ENCODE measurements at regions not wholly inside any gene's neighbourhood (a gene's known extent, or its start where the extent isn't known, plus 50 kb on each side); places are given as distances from the start of the nearest gene placed in this dataset.

DNA sequence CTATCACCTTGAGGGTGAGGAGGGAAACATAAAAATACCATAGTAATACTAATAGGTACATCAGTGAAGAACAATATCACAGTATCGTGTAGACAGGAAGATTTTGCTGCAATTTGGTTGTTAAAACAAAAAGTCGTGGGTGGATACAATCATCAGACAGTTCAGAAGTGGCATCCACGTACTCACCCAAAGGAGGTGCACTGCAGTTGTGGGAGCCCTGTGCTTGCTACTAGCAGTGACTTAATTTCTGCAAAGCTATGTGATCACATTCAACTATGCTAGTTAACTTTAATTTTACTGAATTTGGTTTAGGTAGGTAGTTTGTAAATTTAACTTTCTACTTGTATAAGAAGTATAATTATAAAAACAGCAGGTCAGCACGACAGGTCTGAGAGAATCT lies 188.2 kb upstream of the SGK1 start:
- TF ChIP-seq, protein P1, sequence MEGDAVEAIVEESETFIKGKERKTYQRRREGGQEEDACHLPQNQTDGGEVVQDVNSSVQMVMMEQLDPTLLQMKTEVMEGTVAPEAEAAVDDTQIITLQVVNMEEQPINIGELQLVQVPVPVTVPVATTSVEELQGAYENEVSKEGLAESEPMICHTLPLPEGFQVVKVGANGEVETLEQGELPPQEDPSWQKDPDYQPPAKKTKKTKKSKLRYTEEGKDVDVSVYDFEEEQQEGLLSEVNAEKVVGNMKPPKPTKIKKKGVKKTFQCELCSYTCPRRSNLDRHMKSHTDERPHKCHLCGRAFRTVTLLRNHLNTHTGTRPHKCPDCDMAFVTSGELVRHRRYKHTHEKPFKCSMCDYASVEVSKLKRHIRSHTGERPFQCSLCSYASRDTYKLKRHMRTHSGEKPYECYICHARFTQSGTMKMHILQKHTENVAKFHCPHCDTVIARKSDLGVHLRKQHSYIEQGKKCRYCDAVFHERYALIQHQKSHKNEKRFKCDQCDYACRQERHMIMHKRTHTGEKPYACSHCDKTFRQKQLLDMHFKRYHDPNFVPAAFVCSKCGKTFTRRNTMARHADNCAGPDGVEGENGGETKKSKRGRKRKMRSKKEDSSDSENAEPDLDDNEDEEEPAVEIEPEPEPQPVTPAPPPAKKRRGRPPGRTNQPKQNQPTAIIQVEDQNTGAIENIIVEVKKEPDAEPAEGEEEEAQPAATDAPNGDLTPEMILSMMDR (IDR thresholded peaks at IDR 0.05) = no peak

DNA sequence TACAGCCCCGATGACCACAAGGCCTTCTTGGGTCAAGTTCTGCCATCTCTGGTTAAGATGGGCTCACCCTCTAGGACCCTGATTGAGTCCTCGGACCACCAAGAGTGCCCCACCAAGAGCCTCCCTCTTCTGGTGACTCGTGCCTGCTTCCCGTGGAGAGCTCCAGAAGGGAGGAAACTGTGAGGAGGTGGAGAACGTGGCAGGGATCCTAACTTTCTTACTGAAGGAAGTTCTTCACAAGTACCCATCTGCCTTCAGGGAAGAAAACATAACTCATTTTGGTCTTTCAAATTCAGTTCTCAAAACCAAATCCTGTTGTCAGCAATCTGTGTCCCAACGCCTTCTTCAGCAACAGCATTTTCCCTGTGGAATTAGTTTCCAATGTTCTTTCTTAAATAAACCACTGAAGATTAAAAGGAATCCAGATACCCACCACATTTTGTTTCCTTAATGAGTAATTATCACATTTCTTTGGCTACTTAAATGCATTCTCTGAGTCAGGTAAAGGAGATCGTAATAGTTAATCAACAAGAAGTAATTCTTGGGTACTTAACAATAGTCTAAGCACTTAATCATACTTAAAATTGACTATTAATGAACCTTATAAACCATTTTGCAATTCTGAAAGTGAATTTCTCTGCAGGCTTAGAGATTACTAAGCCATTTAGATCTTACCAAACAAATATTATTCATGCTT lies 185.8 kb upstream of the SGK1 start:
- TF ChIP-seq, protein P1 (IDR thresholded peaks at IDR 0.05) = no peak

DNA sequence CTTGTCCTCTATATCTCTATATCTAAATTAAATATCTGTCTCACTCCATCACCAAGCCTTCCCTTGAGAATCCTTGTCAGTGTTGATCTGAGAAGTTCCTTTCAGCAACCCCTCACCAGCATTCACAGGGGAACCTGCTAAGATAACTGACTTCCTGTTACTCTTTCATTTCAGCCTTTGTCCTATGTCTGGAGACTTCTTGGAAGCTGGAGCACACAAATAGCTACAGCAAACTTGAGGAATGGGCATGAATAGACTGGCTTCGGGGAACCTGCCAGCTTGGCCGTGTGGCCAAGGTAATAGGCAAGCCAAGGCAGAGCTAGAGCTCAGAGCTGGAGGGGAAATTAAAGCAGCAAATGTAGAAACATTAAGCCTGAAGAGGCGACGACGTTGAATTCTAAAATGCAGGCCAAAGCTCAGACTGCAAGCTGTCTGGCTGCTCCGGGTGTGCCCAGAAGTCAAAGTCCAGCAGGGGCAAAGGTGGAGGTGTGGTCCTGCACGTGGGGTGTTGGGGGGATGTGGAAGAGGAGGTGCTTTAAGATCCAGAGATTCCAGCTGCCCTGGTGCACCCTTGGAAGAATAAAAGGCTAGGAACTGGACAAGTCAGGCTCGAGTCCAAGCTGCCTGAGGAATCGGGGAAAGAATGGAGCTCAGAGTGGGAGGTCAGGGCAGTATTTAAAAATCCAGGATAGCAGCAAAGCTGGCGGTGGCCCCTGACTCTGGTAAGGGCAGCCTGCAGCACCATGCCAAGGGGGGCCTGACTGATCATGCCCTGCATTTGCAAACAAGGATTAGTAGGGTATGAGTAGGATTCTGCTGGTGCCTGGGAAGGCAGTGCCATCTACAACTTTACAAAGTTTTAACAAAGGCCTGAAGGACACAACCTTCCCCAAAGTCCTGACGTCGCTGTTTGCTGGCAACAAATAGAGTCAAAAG lies 185.0 kb upstream of the SGK1 start:
- TF ChIP-seq, protein P1 (IDR thresholded peaks at IDR 0.05) = no peak

DNA sequence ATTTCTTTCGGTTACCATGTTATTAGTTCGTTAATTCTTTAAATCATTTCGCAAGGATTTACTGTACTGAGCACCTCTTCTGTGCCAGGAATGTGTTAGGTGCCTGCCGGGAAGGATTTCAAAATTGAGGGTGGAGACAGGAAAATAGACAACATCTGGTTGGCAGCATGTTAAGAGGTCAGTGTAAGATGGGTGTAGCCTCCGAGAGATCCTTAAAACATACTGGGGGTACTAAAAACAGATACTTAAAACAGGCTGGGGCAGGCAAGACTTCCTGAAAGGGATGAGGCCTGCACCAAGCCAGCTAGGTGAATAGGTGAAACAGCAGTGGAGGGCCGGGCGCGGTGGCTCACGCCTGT lies 178.0 kb upstream of the SGK1 start:
- TF ChIP-seq, protein P1 (IDR thresholded peaks at IDR 0.05) = no peak

DNA sequence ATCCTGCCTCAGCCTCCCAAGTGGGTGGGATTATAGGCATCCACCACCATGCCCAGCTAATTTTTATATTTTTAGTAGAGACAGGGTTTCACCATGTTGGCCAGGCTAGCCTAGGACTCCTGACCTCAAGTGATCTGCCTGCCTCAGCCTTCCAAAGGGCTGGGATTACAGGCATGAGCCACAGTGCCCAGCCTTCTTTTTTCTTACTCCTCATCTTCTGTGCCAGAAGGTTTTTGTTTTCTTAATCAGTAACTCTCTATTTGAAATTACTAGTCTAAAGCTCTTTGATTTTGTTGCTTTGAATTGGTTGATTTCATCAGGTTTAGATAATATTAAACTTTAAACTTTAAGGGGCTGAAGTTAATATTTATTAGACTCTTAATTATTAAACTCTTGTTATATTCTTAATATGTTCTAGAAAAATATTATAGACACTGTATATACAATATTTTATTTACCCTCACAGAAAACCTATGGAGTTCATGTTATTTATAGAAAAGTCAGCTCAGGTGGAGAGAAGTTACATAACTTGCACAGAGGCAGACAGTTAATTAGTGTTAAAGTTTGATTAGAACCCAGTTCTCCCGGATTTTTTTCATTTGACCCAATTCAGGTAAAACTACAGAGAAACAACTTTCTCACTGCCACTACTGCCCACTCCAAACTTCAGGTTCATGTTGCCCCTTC lies 177.4 kb upstream of the SGK1 start:
- TF ChIP-seq, protein P1 (IDR thresholded peaks at IDR 0.05) = no peak

DNA sequence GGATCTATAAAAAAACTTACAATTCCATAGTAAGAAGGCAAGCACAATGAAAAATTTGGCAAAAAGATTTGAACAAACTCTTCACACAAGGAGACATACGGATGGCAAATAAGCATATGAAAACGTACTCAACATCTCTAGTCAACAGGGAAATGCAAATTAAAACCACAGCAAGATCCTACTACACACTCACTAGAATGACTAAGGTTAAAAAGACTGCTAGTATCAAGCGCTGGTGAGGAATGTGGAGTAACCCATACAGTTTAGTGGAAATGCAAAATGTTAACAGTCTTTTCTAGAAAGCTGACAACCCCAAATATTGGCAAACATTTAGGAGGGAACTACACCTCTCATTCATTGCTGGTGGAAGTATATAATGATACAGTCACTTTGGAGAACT lies 175.9 kb upstream of the SGK1 start:
- TF ChIP-seq, protein P1 (IDR thresholded peaks at IDR 0.05) = no peak

DNA sequence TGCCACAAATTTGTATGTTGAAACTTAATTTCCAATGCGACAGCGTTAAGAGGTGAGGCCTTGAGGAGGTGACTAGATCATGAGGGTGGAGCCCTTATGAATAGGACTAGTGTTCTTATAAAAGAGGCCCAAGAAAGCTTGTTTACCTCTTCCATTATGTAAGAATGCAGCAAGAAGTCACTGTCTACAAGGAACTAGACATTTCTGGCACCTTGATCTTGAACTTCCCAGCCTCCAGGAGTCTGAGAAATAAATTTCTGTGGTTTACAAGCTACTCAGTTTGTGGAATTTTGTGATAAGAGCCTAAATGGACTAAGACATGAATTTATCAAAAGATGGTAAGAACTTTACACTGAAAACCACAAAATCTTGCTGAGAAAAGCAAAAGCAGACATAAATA lies 173.6 kb upstream of the SGK1 start:
- TF ChIP-seq, protein P1 (IDR thresholded peaks at IDR 0.05) = no peak

All from LNCAP (cell line).